H1 (cell line): ENCODE measurements at regions not wholly inside any gene's neighbourhood (a gene's known extent, or its start where the extent isn't known, plus 50 kb on each side); places are given as distances from the start of the nearest gene placed in this dataset.

Source experiments
- CTCF ChIA-PET: fragments of 300-600 bp; sonication (Branson Sonifier 250); formaldehyde crosslinking; loops from one replicate; lab custom pipeline; 2021; ENCODE audit not compliant: partially characterized antibody; lab: Charles Lee
- POLR2A ChIA-PET: fragments of 300-600 bp; sonication (Branson Sonifier 250); formaldehyde crosslinking; loops from one replicate; lab custom pipeline; 2021; ENCODE audit warnings: inconsistent platforms; ENCODE audit not compliant: partially characterized antibody; lab: Charles Lee
- DNase-seq, 2 experiments: peaks; one replicate each; pipeline versions ENCODE4 v3.0.0 to v3.0.0-alpha.2; 2010 to 2022; ENCODE audit warnings: low spot score in 2 of 2, low read depth in 1 of 2, mixed read lengths in 1 of 2
- FAIRE-seq: peaks from 2 replicates; lab custom pipeline; 2011; peaks lifted over from hg19 to GRCh38; lab: Jason Lieb, UNC
- H2AFZ ChIP-seq: 2 replicates; pipeline ENCODE4 v1.8.1; 2012; ENCODE audit warnings: low read length, inconsistent platforms
- H2AK5ac ChIP-seq: 2 replicates; pipeline ENCODE4 v1.6.1; 2013; ENCODE audit warnings: low read depth, low read length
- H2BK120ac ChIP-seq: replicated peaks from 2 replicates; pipeline ENCODE3; 2013; ENCODE audit warnings: low read depth, low read length, inconsistent platforms
- H2BK12ac ChIP-seq: 2 replicates; pipeline ENCODE4 v1.6.1; 2013; ENCODE audit warnings: low read depth, low read length
- H2BK15ac ChIP-seq: 2 replicates; pipeline ENCODE4 v1.6.1; 2013; ENCODE audit warnings: low read length
- H2BK20ac ChIP-seq: 2 replicates; pipeline ENCODE4 v1.6.1; 2013; ENCODE audit warnings: low read length
- H2BK5ac ChIP-seq: 2 replicates; pipeline ENCODE4 v1.6.1; 2013; ENCODE audit warnings: low read depth, low read length
- H3K14ac ChIP-seq: 2 replicates; pipeline ENCODE4 v1.6.1; 2013; ENCODE audit warnings: inconsistent platforms; ENCODE audit not compliant: insufficient read length
- H3K18ac ChIP-seq: 2 replicates; pipeline ENCODE4 v1.6.1; 2013; ENCODE audit warnings: low read length; ENCODE audit errors: extremely low read depth
- H3K23ac ChIP-seq: 2 replicates; pipeline ENCODE4 v1.6.1; 2013; ENCODE audit warnings: inconsistent platforms; ENCODE audit not compliant: insufficient read length
- H3K23me2 ChIP-seq: 2 replicates; pipeline ENCODE4 v1.6.1; 2013; ENCODE audit warnings: low read depth, low read length
- H3K27ac ChIP-seq: 2 replicates; pipeline ENCODE4 v1.6.1; 2011; ENCODE audit warnings: low read depth, low read length, inconsistent platforms
- H3K27me3 ChIP-seq, 4 experiments: replicated peaks in 1 of 4; 1 replicate in 1 of 4; 2 replicates in 3 of 4; pipeline versions ENCODE4 v1.6.1 to v1.8.1; 2011 to 2013; ENCODE audit warnings: low read length in 3 of 4, mild to moderate bottlenecking in 3 of 4, inconsistent platforms in 2 of 4, mixed read lengths in 2 of 4, moderate library complexity in 1 of 4; ENCODE audit not compliant: control insufficient read depth in 3 of 4, insufficient read depth in 3 of 4; ENCODE audit errors: extremely low read depth in 1 of 4
- H3K36me3 ChIP-seq, 4 experiments: 2 replicates each; pipeline versions ENCODE4 v1.6.1 to v1.8.1; 2011 to 2013; ENCODE audit warnings: mild to moderate bottlenecking in 4 of 4, low read length in 3 of 4, moderate library complexity in 2 of 4, control low read depth in 1 of 4, inconsistent platforms in 1 of 4; ENCODE audit not compliant: insufficient read depth in 4 of 4, control insufficient read depth in 2 of 4
- H3K4ac ChIP-seq: replicated peaks from 2 replicates; pipeline ENCODE3; 2013; ENCODE audit warnings: low read length, low read depth, mixed read lengths, inconsistent platforms; ENCODE audit not compliant: insufficient read length
- H3K4me1 ChIP-seq, 4 experiments: replicated peaks in 1 of 4; 1 replicate in 1 of 4; 2 replicates in 3 of 4; pipeline versions ENCODE4 v1.6.1 to v1.8.1; 2011 to 2013; ENCODE audit warnings: low read length in 3 of 4, inconsistent platforms in 2 of 4, mixed read lengths in 1 of 4; ENCODE audit not compliant: insufficient read depth in 4 of 4, control insufficient read depth in 3 of 4
- H3K4me2 ChIP-seq, 2 experiments: 2 replicates each; pipeline versions ENCODE4 v1.6.1 to v1.8.1; 2011 to 2013; ENCODE audit warnings: low read depth in 2 of 2, low read length in 2 of 2, control low read depth in 1 of 2, inconsistent platforms in 1 of 2, mild to moderate bottlenecking in 1 of 2; ENCODE audit not compliant: insufficient read depth in 1 of 2
- H3K4me3 ChIP-seq, 4 experiments: fragments of 200-600, 300-600 bp in 1 of 4; sonication (generic), shearing (Covaris generic), sonication (Bioruptor Twin) in 1 of 4; 2 replicates each; pipeline versions ENCODE4 v1.5.1 to v1.8.1; 2011 to 2016; ENCODE audit warnings: low read length in 4 of 4, low read depth in 3 of 4, control low read depth in 2 of 4, inconsistent platforms in 2 of 4, mild to moderate bottlenecking in 2 of 4, mixed read lengths in 1 of 4, moderate library complexity in 1 of 4; ENCODE audit not compliant: insufficient read depth in 2 of 4; ENCODE audit errors: extremely low read depth in 1 of 4
- H3K56ac ChIP-seq: replicated peaks from 2 replicates; pipeline ENCODE3; 2013; ENCODE audit warnings: low read depth, mild to moderate bottlenecking, mixed read lengths, low read length, inconsistent platforms; ENCODE audit not compliant: insufficient read length
- H3K79me1 ChIP-seq: 2 replicates; pipeline ENCODE4 v1.6.1; 2013; ENCODE audit warnings: low read depth, low read length, control low read depth
- H3K79me2 ChIP-seq, 2 experiments: 2 replicates each; pipeline versions ENCODE4 v1.6.1 to v1.8.1; 2012 to 2013; ENCODE audit warnings: low read length in 2 of 2, mild to moderate bottlenecking in 2 of 2, inconsistent platforms in 1 of 2; ENCODE audit not compliant: insufficient read depth in 2 of 2, control insufficient read depth in 1 of 2
- H3K9ac ChIP-seq, 4 experiments: replicated peaks in 1 of 4; 1 replicate in 1 of 4; 2 replicates in 3 of 4; pipeline versions ENCODE4 v1.6.1 to v1.8.1; 2011 to 2013; ENCODE audit warnings: low read depth in 3 of 4, low read length in 3 of 4, control low read depth in 2 of 4, mild to moderate bottlenecking in 2 of 4, moderate library complexity in 2 of 4, inconsistent platforms in 1 of 4; ENCODE audit errors: extremely low read depth in 1 of 4
- H3K9me3 ChIP-seq, 2 experiments: 2 replicates each; pipeline versions ENCODE4 v1.6.1 to v1.8.1; 2012 to 2013; ENCODE audit warnings: mild to moderate bottlenecking in 2 of 2, moderate library complexity in 2 of 2, control low read depth in 1 of 2, inconsistent platforms in 1 of 2, low read depth in 1 of 2, low read length in 1 of 2, mixed read lengths in 1 of 2; ENCODE audit not compliant: insufficient read depth in 2 of 2
- H4K20me1 ChIP-seq, 2 experiments: replicated peaks in 1 of 2; 2 replicates each; pipeline versions ENCODE3 to v1.8.1; 2011 to 2013; ENCODE audit warnings: inconsistent platforms in 2 of 2, low read length in 2 of 2, mild to moderate bottlenecking in 1 of 2; ENCODE audit not compliant: insufficient read depth in 2 of 2, control insufficient read depth in 1 of 2
- H4K5ac ChIP-seq: 2 replicates; pipeline ENCODE4 v1.6.1; 2013; ENCODE audit warnings: low read length, low read depth, mixed read lengths, inconsistent platforms; ENCODE audit not compliant: insufficient read length
- H4K8ac ChIP-seq: 2 replicates; pipeline ENCODE4 v1.8.0; 2013; ENCODE audit warnings: mild to moderate bottlenecking, moderate library complexity, low read length, inconsistent platforms; ENCODE audit not compliant: insufficient read depth; ENCODE audit errors: extremely low read depth
- H4K91ac ChIP-seq: replicated peaks from 2 replicates; pipeline ENCODE3; 2013; ENCODE audit warnings: low read length, mixed read lengths, inconsistent platforms; ENCODE audit not compliant: insufficient read length
- BCL11A ChIP-seq, 2 experiments: IDR thresholded peaks; one replicate each; pipeline ENCODE4 v1.6.1; 2011; ENCODE audit warnings: low read depth in 2 of 2, low read length in 2 of 2, mild to moderate bottlenecking in 2 of 2
- KDM1A ChIP-seq: fragments of 200-600, 300-600 bp; sonication (generic); IDR thresholded peaks from 2 replicates; pipeline ENCODE4 v1.7.1; 2016; ENCODE audit warnings: mild to moderate bottlenecking, low read length, borderline replicate concordance
- KDM4A ChIP-seq: IDR thresholded peaks from one replicate; pipeline ENCODE4 v1.7.1; 2012; ENCODE audit warnings: low read depth, mild to moderate bottlenecking, moderate library complexity, low read length, inconsistent platforms; ENCODE audit not compliant: severe bottlenecking
- PHF8 ChIP-seq: fragments of 200-600 bp; sonication (generic); conservative IDR thresholded peaks from 2 replicates; pipeline ENCODE4 v1.7.1; 2012; ENCODE audit warnings: low read depth, mild to moderate bottlenecking, inconsistent platforms, low read length, moderate library complexity
- SAP30 ChIP-seq: fragments of 300-600 bp; sonication (generic); IDR thresholded peaks from 2 replicates; pipeline ENCODE4 v1.7.1; 2012; ENCODE audit warnings: low read length, moderate library complexity, mild to moderate bottlenecking, inconsistent platforms; ENCODE audit not compliant: insufficient read depth, insufficient replicate concordance
- SUZ12 ChIP-seq: fragments of 200-600 bp; sonication (generic); IDR thresholded peaks from 2 replicates; pipeline ENCODE4 v1.6.1; 2012; ENCODE audit warnings: mild to moderate bottlenecking, inconsistent platforms, low read length, moderate library complexity, mixed read lengths
- TCF12 ChIP-seq: IDR thresholded peaks from 2 replicates; pipeline ENCODE4 v1.6.1; 2011; ENCODE audit warnings: low read depth, mild to moderate bottlenecking, low read length
- YY1 ChIP-seq: IDR thresholded peaks from 2 replicates; pipeline ENCODE4 v1.6.1; 2011; ENCODE audit warnings: low read depth, mild to moderate bottlenecking, low read length
- WGBS, 2 experiments: shearing (Covaris generic) in 1 of 2; methylation state at CpG; one replicate each; pipeline versions ENCODE4 v1.1.6 to v1.1.7; 2013 to 2015; ENCODE audit warnings: low lambda C conversion rate in 2 of 2, mixed read lengths in 2 of 2, inconsistent platforms in 1 of 2, low coverage in 1 of 2, missing lambda C conversion rate in 1 of 2; ENCODE audit not compliant: insufficient replicate concordance in 2 of 2, insufficient coverage in 1 of 2, insufficient read length in 1 of 2; ENCODE audit errors: extremely low coverage in 1 of 2, missing lambda C conversion rate in 1 of 2; 5-methylcytosine and 5-hydroxymethylcytosine counted together

- no peak overlapping the region for H2AK5ac ChIP-seq
- H4K5ac ChIP-seq, result no peak overlapping the region
- H3K27me3 ChIP-seq, result no peaks in the 10 kb centered on the region
- no peaks in the 10 kb centered on the region for H3K9me3 ChIP-seq
- no peaks in the 10 kb centered on the region for H3K36me3 ChIP-seq
- H3K4ac ChIP-seq, result no peak overlapping the region
- no peak overlapping the region for H3K14ac ChIP-seq
- no peak overlapping the region for H3K18ac ChIP-seq
- no peak overlapping the region for H2BK120ac ChIP-seq
- no peak overlapping the region for H2BK15ac ChIP-seq
- no peaks in the 10 kb centered on the region for H3K79me2 ChIP-seq
- H3K56ac ChIP-seq, result no peak overlapping the region
- no peaks in the 10 kb centered on the region for H3K79me1 ChIP-seq
- CTCF ChIA-PET, result interaction anchor here (0.6 to 2.9 kb wide), 6 partner anchors 19 to 164 kb away, joined by 3 to 7 read pairs (median 4); no protein-coding TSS in a partner anchor
- no peak overlapping the region for H2BK5ac ChIP-seq
- H2BK20ac ChIP-seq, result no peak overlapping the region
- no peak overlapping the region for H3K27ac ChIP-seq
- WGBS, 2 experiments, result 90% methylated on average over 15 of the region's 15 CpGs; no CpG with 5 or more reads in 1 of the 2 experiments
- no peak overlapping the region for H3K4me2 ChIP-seq
- no peaks in the 10 kb centered on the region for H3K4me1 ChIP-seq
- H3K23ac ChIP-seq, result no peak overlapping the region
- H2BK12ac ChIP-seq, result no peak overlapping the region
- no peak for DNase-seq
- no peak overlapping the region for H4K8ac ChIP-seq
- FAIRE-seq, result no peak
- H4K91ac ChIP-seq, result no peak overlapping the region
- TF ChIP-seq KDM4A (no peak), TCF12 (no peak), YY1 (no peak), BCL11A (IDR thresholded peaks at IDR 0.05; ENCODE audit: low read depth in 2 of 2, low read length in 2 of 2) (no peak), SAP30 (no peak), KDM1A (no peak), SUZ12 (no peak), PHF8 (no peak)
- no peaks in the 10 kb centered on the region for H3K23me2 ChIP-seq
- H3K9ac ChIP-seq, result no peak overlapping the region
- no peaks in the 10 kb centered on the region for H4K20me1 ChIP-seq
- H3K4me3 ChIP-seq, result no peak overlapping the region
- H2AFZ ChIP-seq, result peak overlapping the region; percentile 32; the same call in 1 of the 2 replicates
- POLR2A ChIA-PET, result interaction anchor here (1.5 kb wide), 1 partner anchor 140 kb away, joined by 3 read pairs; no protein-coding TSS in a partner anchor
These were observed 142.4 kb downstream of the GLUL start for GRCh38 chr1:182249201-182249676.
